Adipose tissue (tissue), 3 donors: ENCODE measurements at regions not wholly inside any gene's neighbourhood (a gene's known extent, or its start where the extent isn't known, plus 50 kb on each side); places are given as distances from the start of the nearest gene placed in this dataset.
"Not testable (repeated sequence)": the region's sequence is repeated elsewhere in the genome, so short reads cannot be mapped to it uniquely, and the experiment has no call there.

Experiments used
- H3K27ac ChIP-seq: one replicate; pipeline ENCODE4 v1.5.1; 2013; ENCODE audit warnings: low read depth, low read length
- WGBS, 3 donors: extraction: QIAGEN DNeasy Blood & Tissue Kit; methylation state at CpG; one replicate each; pipeline ENCODE4 v1.1.7; 2013; 5-methylcytosine and 5-hydroxymethylcytosine counted together
- donor health status: healthy with polysubstance abuse.
- donor health status: Bipolar disorder and iron deficiency.
- donor health status: healthy.

DNA sequence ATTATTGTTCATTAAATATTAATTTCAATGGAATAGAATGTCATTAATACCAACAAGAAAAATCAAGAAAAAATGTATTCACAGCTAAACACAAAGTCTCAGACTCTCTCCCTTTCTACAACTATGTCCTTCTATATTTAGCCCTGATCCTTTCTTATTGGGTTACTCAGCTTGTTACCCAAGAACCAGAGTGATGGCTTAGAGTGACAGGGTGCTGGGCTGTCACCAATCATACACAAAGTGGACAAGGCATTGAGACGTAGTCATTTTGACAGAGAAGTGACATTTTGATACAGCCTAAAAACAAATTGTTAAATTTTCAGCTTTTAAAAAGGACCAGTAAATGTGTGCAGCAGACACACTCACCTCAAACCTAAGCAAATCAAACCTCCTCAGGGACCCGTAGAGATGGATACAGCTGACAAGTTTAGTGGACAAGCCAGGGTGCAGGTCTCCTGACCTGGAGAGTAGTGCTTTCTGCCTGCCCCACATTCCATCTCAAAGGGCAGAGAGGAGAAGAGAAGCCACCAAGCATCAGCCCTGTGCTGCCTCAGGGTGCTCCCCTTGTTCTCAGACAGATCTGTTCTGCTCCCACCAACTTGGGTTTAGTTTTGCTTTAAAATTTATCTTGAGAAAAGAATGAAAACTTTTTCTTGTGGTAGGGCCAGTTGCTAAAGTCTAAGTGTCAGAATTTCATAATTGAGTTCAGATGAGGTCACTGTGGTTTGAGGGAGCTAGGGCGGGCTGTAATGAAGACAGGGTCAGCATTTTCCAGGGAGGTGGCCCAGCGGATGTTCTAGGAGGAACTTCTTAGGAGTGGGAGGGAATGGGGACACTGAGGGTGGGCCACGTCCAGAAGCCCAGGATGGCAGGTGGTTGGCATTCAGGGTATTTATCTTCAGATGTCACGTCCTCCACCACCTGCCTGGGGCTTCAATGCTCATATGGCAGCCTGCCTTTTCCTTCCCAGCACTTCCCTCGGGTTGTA is 136.5 kb upstream of the TBL1XR1 start:
- peak overlapping the region; percentile 40 for H3K27ac ChIP-seq
- 39 to 75% (median 53%) methylated on average over 7 of the region's 7 CpGs for WGBS, 3 donors

DNA sequence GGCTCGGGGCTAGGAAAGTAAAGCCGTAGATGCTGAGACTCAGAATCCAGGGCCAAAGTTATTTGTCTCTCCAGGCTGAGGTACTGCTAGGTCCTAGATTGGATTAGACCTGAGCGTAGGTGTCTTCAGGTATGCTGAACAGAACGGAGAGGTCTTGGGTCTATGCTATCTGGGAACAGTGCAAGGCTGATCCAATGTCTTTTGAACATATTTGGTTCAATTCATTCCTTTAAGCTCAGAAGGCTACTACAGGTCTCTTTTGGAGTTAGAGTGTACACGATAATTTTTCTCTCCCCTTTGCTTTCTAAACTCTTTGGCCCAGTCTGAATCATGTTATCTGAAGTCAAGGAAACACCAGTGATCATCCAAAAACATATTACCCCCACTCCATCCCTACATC is 137.5 kb upstream of the TBL1XR1 start:
- H3K27ac ChIP-seq, result no peak overlapping the region
- 90 to 95% (median 95%) methylated on average over 5 of the region's 5 CpGs for WGBS, 3 donors

DNA sequence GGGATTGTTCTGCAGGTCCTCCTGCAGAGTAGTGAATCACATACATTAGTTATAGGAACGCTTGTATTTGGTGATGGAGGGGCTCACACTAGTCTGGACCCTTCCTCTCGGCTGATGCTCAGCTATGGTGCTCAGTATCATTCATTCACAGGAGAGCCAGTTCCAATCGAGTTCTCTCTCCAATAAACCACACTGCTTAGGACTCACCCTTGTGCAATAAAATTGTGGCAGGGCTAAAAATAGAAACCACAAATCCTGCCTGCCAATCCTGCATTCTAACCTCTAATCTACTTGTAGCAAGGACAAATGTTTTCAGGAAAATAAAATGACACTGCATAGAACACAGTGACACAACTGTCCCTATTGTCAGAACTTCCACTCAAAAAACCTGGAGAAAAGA is 138.4 kb upstream of the TBL1XR1 start:
- 61 to 69% (median 65%) methylated on average over 3 of the region's 3 CpGs for WGBS, 3 donors
- no peak overlapping the region for H3K27ac ChIP-seq

DNA sequence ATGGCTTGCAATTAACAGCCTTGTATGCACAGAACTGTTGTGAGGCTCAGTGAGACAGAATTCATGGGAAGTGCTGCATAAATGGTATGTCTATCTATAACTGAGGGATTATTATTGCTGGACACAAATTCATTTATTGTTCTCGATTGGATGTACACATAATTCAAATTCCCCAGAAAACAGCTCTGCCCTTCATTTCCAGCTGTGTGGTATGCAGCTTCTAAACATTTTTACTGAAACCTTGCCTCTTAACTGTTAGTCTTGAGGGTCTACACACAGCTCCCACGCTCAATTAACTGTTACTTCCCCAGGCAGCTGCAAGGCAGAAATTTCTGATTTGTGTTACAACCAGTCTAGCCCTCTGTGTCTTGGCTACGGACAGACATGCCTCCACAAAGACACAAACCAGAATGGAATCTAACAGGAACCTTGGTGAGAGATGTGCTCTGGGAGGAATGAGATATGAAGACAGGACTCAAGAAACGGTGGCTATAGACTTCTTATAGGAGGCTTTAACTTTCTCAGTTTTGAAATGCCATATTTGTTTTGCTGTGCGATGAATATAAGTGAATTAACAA is 139.7 kb upstream of the TBL1XR1 start:
- no peak overlapping the region for H3K27ac ChIP-seq
- WGBS, 3 donors, result 65 to 88% (median 69%) methylated on average over 5 of the region's 5 CpGs

DNA sequence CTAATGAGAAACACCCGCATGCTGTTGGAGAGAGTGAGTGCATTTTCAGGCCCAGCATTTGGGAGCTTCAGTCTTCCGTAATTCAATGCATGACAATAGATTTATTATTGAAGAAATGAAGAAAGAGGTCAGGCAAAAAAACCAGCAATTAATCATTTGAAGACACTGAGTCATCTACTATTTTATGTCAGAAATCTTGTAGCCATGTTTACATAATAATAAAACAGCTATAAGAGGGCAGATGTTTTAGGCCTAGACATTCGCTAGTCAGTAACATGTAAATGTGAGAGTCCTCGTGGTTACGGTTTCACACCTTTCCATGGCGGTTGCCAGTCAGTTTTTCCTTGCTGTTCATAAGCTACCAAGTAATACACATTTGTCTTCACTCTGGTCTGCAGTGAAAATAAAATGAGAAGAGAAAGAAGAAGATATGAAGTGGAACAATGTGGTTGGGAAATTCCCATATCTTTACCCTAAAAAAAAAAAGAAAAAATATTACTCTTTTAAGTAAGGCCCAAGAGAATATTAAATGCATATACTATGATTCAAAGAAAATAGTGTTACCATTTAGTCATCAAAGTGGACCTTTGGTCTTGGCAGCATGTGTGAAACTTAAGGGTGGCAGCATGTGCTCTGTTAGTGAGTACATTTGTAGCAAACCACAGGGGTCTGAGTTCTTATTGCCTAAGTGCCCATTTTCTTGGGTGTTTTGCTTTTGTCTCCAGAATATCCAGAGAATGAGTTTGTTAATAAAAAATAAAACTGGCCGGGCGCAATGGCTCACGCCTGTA is 140.5 kb upstream of the TBL1XR1 start:
- H3K27ac ChIP-seq, result no peak overlapping the region
- WGBS, 3 donors, result 79 to 93% (median 83%) methylated on average over 9 of the region's 9 CpGs

DNA sequence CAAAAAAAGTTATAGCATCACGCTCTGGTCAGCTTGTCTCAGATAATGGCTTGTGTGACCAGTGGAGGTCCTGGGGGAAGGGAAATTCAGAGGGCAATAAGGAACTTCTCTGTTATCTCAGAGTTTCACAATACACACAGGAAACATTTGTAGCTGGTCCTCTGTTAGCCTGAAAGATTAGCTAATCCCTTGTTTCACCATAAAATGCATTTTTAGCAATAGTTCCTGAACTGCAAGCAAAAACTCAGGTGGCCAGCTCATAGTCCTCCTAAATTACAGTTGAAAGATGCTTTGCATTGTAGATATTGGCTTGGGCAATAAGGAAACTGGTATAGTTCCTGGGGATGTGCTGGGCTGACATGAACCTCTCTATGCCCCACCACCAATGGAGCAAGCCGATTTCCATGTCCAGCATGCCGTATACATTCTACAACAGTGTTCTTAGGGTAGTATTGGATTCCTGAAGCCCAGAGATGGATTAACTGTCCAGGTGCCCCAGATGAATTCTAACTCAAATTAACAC is 141.5 kb upstream of the TBL1XR1 start:
- WGBS, 3 donors, result 44 to 80% (median 51%) methylated on average over 3 of the region's 3 CpGs
- no peak overlapping the region for H3K27ac ChIP-seq

DNA sequence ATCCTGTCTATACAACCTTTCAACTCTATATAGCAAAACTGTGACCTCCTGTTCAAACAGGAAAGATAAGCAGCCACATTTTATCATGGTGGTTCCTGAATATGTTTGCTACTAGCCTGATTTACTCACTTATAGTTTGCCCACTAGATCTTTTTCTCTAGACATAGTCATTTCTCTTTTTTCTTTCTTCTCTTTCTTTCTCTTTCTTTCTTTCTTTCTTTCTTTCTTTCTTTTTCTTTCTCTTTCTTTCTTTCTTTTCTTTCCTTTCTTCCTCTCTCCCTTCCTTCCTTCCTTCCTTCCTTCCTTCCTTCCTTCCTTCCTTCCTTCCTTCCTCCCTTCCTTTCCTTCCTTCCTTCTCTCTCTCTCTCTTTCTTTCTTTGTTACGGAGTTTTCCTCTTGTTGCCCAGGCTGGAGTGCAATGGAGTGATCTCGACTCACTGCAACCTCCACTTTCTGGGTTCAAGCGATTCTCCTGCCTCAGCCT is 142.0 kb upstream of the TBL1XR1 start:
- not testable (repeated sequence) for H3K27ac ChIP-seq
- 64 to 68% (median 67%) methylated on average over 3 of the region's 3 CpGs for WGBS, 3 donors

DNA sequence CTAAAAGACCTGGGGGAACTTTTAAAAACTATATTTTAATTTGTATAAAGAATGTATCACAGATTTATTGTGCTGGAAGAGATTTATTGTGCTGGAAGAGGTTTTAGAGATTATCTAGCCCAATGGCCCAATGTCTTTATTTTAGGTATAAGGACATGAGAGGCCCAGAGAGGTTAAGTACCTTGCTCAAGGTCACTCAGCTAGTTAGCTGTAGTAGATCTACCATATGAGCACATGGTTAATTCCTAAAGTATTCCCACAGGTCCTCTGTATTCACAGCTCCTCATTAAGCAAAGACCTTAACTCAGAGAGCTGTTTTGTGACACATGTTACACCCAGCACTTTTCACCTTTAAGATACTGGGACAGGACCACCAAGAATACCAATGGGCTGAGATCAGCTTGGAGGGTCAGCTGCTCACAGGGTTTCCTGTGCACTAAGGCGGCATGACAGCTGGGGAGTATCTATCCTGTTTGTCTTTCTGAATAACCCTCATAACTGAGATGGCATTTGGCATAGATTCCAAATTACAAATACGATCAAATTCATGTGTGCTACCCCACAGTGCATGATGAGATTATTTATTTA is 143.1 kb upstream of the TBL1XR1 start:
- no peak overlapping the region for H3K27ac ChIP-seq
- WGBS, 3 donors, result 60 to 76% (median 70%) methylated on average over 2 of the region's 2 CpGs

DNA sequence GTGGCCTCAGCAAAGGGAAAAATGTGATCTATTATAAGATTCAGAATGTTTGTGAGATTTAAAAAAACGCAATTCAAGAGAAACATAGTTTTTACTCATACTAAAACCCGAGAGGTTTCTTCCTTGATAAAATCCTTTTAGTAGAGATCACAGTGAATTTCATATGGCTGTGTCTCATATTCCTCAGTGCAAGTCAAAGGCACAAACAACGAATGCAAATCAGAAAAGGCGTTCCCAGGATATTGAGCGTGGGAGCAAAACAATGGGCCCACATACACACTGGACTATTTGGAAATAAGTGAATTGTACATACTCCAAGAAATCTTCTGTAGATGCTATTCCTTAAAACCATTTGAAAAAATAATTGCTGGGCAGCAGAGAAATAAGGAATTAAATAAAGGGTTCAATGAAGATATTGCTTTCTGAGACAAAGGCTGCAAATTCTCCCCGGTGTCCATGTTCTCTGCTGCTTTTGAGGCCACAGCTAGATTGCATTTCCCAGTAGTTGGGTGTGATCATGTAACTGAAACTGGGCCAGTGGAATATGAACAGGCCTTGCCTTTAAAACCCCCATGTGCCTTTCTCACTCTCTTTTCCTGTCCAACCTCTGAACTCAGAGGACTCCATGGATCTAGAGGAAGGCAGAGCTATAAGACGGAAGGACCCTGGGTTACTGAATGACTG is 144.6 kb upstream of the TBL1XR1 start:
- H3K27ac ChIP-seq, result no peak overlapping the region
- whole genome bisulfite sequencing, 3 donors, result 60 to 91% (median 74%) methylated on average over 7 of the region's 7 CpGs

DNA sequence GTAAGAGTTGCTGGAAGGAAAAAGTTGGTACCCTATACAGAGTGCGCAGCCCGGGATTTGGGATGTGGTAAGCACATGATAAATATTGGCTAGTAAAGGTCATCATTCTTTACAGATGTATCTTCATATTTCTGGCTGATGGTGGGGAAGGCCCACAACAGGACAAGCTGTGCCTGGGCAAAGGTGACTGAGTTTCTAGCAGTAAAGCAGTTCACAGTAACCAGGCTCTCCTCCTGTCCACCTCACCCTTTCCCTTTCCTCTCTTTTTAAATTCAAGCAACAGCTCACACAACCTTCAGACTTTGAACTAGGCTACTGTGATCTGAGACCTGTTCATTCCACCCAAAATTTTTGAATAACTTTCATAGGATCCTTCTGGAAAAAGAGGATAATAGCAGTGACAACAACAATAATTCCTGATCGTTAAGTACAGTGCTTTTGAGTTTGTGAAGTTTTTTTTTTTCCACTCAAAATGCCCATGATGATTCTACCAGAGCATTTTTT is 145.9 kb upstream of the TBL1XR1 start:
- WGBS, 3 donors, result 84 to 91% (median 89%) methylated on average over 3 of the region's 3 CpGs
- H3K27ac ChIP-seq, result no peak overlapping the region

DNA sequence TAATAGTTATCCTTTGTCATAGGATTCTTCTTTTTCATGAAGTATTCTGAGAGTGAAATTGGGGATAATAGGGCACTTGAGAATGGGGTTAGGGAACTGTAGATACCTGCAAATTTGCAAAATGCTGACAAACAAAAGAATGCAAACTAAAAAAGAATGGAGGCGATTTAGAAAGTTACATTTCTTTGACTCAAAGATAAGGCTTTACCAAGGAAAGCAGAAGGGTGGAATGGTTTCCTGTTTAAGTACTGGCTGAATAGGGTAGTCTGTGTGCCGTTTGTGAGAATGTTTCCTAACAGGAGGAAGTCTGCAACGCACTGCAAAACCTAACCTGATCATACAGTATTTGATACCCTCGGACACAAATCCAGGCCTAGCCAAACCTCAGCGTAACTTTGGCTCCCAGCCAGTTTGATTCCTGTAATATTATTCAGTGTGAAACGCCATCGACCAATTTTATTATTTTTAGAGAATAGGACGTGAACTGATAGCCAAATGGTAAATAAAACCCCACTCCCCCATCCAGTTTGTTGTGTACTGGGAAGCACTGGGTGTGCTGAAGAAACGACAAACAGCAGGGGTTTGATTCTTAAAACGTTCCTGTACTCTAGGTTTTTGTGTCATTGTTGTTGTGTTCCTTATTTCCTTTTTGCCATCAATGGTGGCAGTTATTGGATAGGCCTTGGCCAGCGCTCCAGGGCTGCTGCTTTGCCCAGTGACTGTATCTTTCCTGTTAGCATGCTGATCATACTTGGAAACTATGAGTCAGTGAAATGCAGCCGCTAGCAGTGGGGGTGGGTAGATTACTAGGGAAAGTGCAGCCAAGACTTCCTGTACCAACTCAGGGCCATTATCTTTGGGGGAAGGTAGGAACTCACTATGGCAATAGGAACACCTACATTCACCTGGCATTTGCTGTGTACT is 148.0 kb upstream of the TBL1XR1 start:
- peak overlapping the region; percentile 4 for H3K27ac ChIP-seq
- WGBS, 3 donors, result 14 to 19% (median 15%) methylated on average over 12 of the region's 12 CpGs

DNA sequence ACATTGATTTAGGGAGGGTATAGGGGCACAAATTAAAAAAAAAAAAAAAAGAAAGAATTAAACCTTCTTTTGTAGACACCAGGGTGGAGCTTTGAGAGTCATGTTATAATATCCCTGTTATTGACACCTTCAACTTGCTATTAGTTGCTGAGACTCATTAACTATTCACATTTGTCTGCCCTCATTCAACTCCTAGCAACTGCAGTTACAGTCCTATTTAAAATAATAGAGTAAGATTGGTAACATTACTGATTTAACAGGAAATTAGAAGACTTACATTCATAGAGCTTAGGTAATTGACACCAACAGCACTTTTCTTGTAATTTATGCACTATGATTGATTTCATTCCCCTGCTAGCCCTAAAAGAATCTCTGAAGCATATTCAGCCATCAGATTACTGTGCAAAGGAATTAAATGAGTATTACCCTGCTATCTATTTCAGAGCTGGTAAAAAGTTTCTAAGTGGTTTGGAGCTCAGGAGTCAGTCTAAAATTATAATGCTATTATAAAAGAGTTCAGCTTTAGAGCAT is 148.8 kb upstream of the TBL1XR1 start:
- no peak overlapping the region for H3K27ac ChIP-seq

DNA sequence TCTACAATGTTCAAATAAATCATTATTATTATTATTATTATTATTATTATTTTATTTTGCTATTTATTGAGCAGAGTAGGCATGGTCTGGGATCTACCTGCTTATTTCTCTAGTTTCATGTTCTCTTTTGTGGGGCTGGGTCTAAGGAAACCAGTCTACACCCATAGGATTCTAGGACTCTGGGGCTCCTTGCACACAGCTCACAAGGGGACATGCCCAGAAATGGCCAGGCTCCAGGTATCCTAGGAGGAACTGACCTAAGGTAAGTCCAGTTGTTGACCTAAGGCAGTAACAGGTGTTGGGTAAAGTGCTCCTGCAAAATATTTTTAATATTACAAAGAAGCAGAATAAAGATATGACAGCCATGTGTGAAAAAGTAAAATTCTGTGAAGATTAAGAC is 149.6 kb upstream of the TBL1XR1 start:
- no peak overlapping the region for H3K27ac ChIP-seq

DNA sequence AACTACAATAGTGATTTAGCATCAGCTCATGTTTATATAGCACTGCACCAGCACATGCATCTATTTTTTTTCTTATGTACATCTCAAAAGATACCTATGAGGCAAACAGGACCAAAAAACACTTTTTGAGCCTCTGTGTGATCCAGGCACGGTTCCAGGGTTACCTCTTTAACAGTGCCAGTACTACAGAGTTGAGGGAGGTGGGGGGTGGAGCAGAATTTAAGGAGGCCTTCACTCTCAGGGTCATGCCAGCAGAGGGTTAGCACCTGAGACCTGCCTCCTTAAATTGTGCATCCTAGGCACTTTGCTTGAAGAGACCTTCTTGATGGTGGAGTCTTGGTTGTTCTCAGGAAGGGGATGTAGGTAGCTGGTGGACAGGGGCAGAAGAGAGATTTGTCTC is 150.3 kb upstream of the TBL1XR1 start:
- WGBS, 3 donors, result 71 to 96% (median 86%) methylated on average over 1 of the region's 1 CpG
- H3K27ac ChIP-seq, result no peak overlapping the region

DNA sequence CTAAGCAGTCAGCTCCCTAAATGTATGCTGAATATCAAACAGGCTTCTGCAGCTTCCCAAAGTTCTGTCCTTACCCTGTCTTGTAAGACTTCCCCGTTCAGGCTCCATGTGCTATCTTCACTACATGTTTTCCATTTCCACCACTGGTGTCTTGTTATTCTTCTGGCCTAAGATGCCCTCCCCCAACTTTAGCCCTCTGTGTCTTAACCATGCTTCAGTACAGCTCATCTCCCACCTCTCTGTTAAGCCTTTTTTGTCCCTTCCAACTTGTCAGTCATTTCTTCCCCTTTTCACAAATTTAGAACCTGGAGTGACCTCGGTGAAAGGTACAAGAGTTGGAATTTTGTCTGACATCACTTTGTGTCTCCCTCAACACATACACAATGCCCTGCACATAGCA is 151.7 kb upstream of the TBL1XR1 start:
- WGBS, 3 donors, result 75 to 91% (median 82%) methylated on average over 2 of the region's 2 CpGs
- no peak overlapping the region for H3K27ac ChIP-seq

DNA sequence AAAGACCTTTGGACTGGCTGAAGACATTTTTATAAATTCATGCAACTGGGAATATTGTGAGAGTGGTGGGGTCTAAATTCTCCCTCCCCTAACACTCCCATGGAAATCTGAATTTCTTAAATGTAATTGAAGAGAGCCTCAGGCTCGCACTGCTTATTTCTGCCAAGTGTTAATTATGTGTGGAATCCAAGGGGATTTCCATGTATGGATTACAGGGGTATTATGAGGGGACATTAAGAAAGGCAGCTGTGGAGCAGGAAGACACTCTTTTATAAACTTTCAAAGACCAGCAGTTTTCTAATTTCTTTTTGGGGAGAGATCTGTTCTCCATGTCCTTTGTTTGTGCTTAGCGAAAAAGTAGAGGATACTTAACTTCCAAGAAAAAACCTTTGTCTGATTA is 152.1 kb upstream of the TBL1XR1 start:
- no peak overlapping the region for H3K27ac ChIP-seq
- 90 to 100% (median 95%) methylated on average over 2 of the region's 2 CpGs for WGBS, 3 donors

DNA sequence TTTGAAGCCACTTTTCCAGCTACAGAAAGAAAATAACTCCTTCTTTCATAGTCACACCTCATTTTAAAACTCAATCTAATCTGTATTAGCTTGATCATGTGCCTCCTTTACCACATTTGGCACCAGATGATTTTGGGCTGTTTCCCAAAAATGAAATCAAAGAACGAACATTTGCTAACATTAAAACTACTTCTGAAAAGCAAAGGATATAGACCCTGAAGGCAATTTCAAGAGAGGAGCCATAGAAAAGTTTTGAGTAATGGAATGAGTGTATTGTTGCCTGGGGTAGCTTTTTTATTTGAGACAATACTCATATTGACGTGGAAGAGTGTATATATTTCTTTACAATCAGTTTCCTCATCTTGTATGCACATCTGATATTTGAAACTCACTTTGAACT is 152.8 kb upstream of the TBL1XR1 start:
- no peak overlapping the region for H3K27ac ChIP-seq
- 42 to 61% (median 61%) methylated on average over 2 of the region's 2 CpGs for WGBS, 3 donors
